Peyer's patch (tissue), 4 donors: ENCODE measurements at regions not wholly inside any gene's neighbourhood (a gene's known extent, or its start where the extent isn't known, plus 50 kb on each side); places are given as distances from the start of the nearest gene placed in this dataset.

Source experiments
- CTCF ChIP-seq, 6 experiments: fragments of 450-650 bp in 4 of 6; fragments of 200-600 bp in 2 of 6; sonication (generic) in 1 of 6; IDR thresholded peaks; one replicate each; pipeline ENCODE4 v1.5.1; 2017 to 2019; ENCODE audit warnings: antibody characterized with exemption in 6 of 6, mild to moderate bottlenecking in 3 of 6, moderate library complexity in 1 of 6
- POLR2A ChIP-seq, 2 donors: fragments of 450-650 bp; IDR thresholded peaks; one replicate each; pipeline ENCODE4 v1.5.1; 2017; ENCODE audit warnings: antibody characterized with exemption in 2 of 2, mild to moderate bottlenecking in 2 of 2, moderate library complexity in 2 of 2

- TF ChIP-seq CTCF (IDR thresholded peaks at IDR 0.05) (no peak), POLR2A (IDR thresholded peaks at IDR 0.05) (no peak)
Measured at GRCh38 chr9:97748525-97748924, 51.4 kb upstream of the XPA start.
